ENCODE measurements at regions not wholly inside any gene's neighbourhood (a gene's known extent, or its start where the extent isn't known, plus 50 kb on each side); places are given as distances from the start of the nearest gene placed in this dataset.

DNA sequence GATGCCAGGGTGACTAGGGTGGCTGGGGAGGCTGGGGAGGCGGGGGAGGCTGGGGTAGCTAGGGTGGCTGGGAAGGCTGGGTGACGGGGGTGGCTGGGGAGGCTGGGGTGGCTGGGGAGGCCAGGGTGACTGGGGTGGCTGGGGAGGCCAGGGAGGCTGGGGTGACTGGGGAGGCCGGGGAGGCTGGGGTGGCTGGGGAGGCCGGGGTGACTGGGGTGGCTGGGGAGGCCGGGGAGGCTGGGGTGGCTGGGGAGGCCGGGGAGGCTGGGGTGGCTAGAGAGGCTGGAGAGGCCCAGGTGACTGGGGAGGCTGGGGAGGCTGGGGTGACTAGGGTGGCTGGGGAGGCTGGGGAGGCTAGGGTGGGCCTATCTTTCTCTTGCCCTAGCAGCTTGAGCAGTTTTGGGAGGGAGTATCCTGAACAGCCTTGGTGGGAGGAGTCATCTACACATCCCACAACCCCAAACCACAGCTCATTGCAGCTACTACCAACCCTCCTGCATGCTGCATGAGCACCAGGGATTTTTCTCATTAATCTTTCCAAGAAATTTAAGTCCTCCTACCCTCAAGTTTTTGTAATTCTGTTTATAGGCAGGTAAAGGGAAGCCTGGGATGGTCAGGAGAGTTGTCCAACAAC lies 203.2 kb upstream of the IRX1 start:
- H3K4me3 ChIP-seq (ENCODE audit: low read depth, low read length): no peak overlapping the region
- no peak for DNase-seq (ENCODE audit: low read depth)
- TF ChIP-seq, protein P1, sequence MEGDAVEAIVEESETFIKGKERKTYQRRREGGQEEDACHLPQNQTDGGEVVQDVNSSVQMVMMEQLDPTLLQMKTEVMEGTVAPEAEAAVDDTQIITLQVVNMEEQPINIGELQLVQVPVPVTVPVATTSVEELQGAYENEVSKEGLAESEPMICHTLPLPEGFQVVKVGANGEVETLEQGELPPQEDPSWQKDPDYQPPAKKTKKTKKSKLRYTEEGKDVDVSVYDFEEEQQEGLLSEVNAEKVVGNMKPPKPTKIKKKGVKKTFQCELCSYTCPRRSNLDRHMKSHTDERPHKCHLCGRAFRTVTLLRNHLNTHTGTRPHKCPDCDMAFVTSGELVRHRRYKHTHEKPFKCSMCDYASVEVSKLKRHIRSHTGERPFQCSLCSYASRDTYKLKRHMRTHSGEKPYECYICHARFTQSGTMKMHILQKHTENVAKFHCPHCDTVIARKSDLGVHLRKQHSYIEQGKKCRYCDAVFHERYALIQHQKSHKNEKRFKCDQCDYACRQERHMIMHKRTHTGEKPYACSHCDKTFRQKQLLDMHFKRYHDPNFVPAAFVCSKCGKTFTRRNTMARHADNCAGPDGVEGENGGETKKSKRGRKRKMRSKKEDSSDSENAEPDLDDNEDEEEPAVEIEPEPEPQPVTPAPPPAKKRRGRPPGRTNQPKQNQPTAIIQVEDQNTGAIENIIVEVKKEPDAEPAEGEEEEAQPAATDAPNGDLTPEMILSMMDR (IDR thresholded peaks at IDR 0.05; ENCODE audit: control insufficient read depth, extremely low read depth, insufficient read depth): no peak

DNA sequence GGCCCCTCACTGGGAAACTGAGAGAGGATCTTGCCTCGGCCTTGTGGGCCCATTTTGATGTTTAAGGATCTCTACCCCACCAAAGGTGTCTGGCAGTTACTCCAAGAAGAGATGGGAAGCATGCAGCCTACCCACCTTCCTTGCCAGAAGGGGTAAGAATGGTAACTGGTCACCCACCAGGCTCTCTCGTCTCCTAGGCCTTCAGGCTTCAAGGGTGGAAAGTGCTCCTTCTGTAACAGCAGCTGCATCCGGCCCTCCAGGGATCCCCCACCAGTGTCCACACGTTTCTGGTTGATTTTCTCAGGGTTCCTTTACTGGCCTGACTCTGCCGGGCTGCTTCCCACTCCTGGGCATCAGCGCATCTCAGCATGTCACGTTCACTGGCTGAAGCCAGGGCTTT lies 204.4 kb upstream of the IRX1 start:
- DNase-seq (ENCODE audit: low read depth): no peak
- H3K4me3 ChIP-seq (ENCODE audit: low read depth, low read length): no peak overlapping the region
- TF ChIP-seq, protein P1 (IDR thresholded peaks at IDR 0.05; ENCODE audit: control insufficient read depth, extremely low read depth, insufficient read depth): no peak

DNA sequence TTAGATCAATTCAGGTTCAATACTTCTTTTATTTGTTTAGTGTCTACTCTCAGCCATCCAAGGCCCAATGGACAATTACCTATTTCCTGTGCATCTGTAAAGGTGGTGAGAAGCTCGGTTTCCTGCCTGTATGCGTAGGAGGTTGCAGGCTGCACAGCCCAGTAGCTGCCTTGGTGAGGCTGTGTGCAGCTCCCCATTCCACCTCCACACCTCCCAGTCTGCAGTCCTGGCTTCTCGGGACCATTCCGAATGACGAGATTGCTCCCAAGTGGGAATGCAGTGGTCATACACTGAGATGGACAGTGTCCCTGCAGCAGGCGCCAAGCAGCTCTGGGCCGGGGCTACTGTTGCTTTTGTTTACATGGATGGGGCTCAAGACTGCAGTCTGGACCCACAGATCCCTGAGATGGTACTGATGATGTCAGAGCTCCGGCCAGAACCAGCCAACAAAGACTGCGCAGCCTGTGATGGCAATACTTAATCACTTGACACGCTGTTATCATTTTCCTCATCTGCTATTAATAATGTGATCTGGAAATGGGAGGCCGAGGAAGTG lies 206.1 kb upstream of the IRX1 start:
- no peak overlapping the region for H3K4me3 ChIP-seq (ENCODE audit: low read depth, low read length)
- TF ChIP-seq, protein P1 (IDR thresholded peaks at IDR 0.05; ENCODE audit: control insufficient read depth, extremely low read depth, insufficient read depth): no peak
- no peak for DNase-seq (ENCODE audit: low read depth)

DNA sequence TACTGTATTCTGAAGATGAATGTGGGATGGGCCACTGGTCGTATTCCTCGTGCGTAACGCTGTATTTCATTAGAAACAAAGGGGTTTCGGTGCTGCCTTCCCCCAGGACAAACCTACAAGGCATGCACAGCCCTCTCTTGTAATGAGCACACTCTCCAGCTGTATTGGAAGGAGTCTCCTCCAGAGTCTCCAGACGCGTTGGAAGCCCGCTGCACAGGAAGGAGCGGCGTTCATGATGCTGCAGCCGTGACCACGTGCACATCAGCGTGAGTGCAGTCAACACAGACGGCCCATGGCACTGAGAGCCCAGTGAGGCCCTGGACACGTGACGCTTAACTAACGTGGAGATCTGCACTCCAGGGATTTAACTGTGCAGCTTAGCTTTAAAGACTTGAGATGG lies 209.0 kb upstream of the IRX1 start:
- TF ChIP-seq, protein P1 (IDR thresholded peaks at IDR 0.05; ENCODE audit: control insufficient read depth, extremely low read depth, insufficient read depth): no peak
- no peak for DNase-seq (ENCODE audit: low read depth)
- no peak overlapping the region for H3K4me3 ChIP-seq (ENCODE audit: low read depth, low read length)

DNA sequence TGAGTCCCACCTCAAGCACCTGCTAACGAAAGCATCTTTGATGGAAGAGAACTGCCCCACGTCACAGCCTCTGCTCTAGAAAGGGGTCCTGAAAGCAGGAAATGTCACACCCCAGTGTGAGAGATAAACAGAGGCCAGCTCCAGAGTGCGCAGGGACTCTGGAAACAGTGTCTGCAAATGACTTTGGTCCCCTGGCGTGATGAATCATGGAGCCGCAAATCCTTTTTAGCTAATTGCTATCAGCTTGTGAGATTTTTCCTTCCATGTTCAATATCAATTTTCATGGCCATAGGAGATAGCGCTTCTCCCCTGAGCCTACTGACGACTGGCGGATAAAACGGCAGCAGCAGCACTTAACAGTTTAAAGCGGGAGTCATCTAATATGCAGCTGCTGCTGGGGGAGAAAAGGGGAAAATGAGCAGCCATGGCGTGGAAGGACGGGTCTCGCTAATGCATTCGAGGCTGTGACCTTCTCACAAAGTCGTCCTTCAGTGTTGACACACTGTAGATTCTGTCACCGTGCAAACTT lies 209.6 kb upstream of the IRX1 start:
- no peak for DNase-seq (ENCODE audit: low read depth)
- TF ChIP-seq, protein P1 (IDR thresholded peaks at IDR 0.05; ENCODE audit: control insufficient read depth, extremely low read depth, insufficient read depth): no peak
- H3K4me3 ChIP-seq (ENCODE audit: low read depth, low read length): no peak overlapping the region

DNA sequence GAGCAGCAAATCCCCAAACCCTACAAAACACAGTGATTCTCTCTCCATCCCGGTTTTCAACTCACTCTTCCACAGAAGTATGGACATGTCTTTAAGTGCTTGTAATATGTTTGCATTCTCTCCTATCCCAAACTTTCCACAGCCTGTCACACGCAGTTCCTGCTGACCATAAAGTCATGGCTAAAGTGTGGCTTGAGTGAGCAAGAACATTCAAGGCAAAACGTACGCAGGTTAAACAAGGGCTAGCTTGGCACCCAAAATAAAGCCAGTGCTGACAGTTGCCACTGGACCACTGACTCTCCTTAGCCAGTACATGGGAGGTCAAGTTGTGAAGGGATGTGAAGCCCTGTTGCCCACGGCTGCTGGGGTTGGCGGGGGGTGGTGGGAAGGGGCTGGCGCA lies 211.1 kb upstream of the IRX1 start:
- no peak for DNase-seq (ENCODE audit: low read depth)
- H3K4me3 ChIP-seq (ENCODE audit: low read depth, low read length): no peak overlapping the region
- TF ChIP-seq, protein P1 (IDR thresholded peaks at IDR 0.05; ENCODE audit: control insufficient read depth, extremely low read depth, insufficient read depth): no peak

DNA sequence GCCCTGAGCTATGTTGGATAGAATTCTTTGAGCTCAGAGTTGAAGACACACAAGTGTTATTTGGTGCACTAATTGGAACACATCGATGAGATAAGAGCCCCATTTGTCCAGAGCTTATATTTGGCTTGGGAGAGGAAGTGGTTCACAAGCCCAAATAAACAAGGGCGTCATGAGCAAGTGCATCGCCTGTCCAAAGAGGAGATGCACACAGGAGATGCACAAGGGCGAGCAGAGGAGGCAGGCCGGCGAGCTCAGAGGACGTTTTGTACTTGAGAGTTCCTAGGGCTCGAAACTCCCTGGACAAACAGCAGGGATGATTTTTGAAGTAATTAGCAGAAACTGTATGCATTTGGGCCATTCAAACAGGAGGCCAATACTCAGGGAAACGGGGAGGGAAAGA lies 212.8 kb upstream of the IRX1 start:
- TF ChIP-seq, protein P1 (IDR thresholded peaks at IDR 0.05; ENCODE audit: control insufficient read depth, extremely low read depth, insufficient read depth): no peak
- DNase-seq (ENCODE audit: low read depth): no peak
- H3K4me3 ChIP-seq (ENCODE audit: low read depth, low read length): no peak overlapping the region

Measured in LNCaP clone FGC (cell line).